BJ (cell line): ENCODE measurements at regions not wholly inside any gene's neighbourhood (a gene's known extent, or its start where the extent isn't known, plus 50 kb on each side); places are given as distances from the start of the nearest gene placed in this dataset.

ENCODE experiments used
- CTCF ChIA-PET: fragments of 350-600 bp; formaldehyde crosslinking; extraction: SDS; loops from one replicate; lab custom pipeline; 2021; ENCODE audit warnings: antibody characterized with exemption, inconsistent platforms; lab: Yijun Ruan, JAX
- POLR2A ChIA-PET: fragments of 300-600 bp; sonication (Branson Sonifier 250); formaldehyde crosslinking; extraction: SDS; loops from one replicate; lab custom pipeline; 2021; ENCODE audit warnings: antibody characterized with exemption; lab: Charles Lee
- DNase-seq: peaks from one replicate; pipeline ENCODE4 v3.0.0-alpha.2; 2011; ENCODE audit warnings: low read depth
- H3K27me3 ChIP-seq: 2 replicates; pipeline ENCODE4 v1.6.0; 2011; ENCODE audit warnings: low read length; ENCODE audit not compliant: control insufficient read depth, insufficient read depth
- H3K36me3 ChIP-seq: 2 replicates; pipeline ENCODE4 v1.5.1; 2011; ENCODE audit warnings: low read length; ENCODE audit not compliant: control insufficient read depth, insufficient read depth
- H3K4me3 ChIP-seq: 2 replicates; pipeline ENCODE4 v1.5.1; 2011; ENCODE audit warnings: low read depth, mild to moderate bottlenecking, control low read depth, low read length
- CTCF ChIP-seq: IDR thresholded peaks from 2 replicates; pipeline ENCODE4 v1.5.1; 2011; ENCODE audit warnings: low read depth, mild to moderate bottlenecking, control low read depth, inconsistent platforms, low read length, moderate library complexity; ENCODE audit not compliant: insufficient read depth

- no peak for DNase-seq
- H3K36me3 ChIP-seq = no peaks in the 10 kb centered on the region
- ChIA-PET CTCF (no interaction called here), POLR2A (no interaction called here)
- no peaks in the 10 kb centered on the region; the same call in 1 of the 2 replicates for H3K27me3 ChIP-seq
- TF ChIP-seq CTCF = no peak
- H3K4me3 ChIP-seq = no peak overlapping the region
Measured at GRCh38 chr9:1956958-1957357, 58.2 kb upstream of the SMARCA2 start.

- H3K36me3 ChIP-seq = no peaks in the 10 kb centered on the region
- POLR2A ChIA-PET = no interaction called here
- no peak for TF ChIP-seq CTCF
- H3K4me3 ChIP-seq = no peak overlapping the region
- no peak for DNase-seq
- CTCF ChIA-PET = interaction anchor here (0.9 to 1.2 kb wide), 2 partner anchors 11 to 129 kb away, joined by 4 to 5 read pairs; no protein-coding TSS in a partner anchor
- no peaks in the 10 kb centered on the region; the same call in 1 of the 2 replicates for H3K27me3 ChIP-seq
Measured at GRCh38 chr9:1957856-1958255, 57.3 kb upstream of the SMARCA2 start.

- CTCF ChIA-PET = no interaction called here
- POLR2A ChIA-PET = no interaction called here
- no peak for TF ChIP-seq CTCF
Measured at GRCh38 chr9:1959371-1959770, 55.8 kb upstream of the SMARCA2 start.

GRCh38 chr9:1960342-1961042, 54.7 kb upstream of the SMARCA2 start:
- POLR2A ChIA-PET = no interaction called here
- no peak for TF ChIP-seq CTCF

More at GRCh38 chr9:1959371-1959770, 55.8 kb upstream of the SMARCA2 start:
- Histone ChIP-seq H3K36me3 (no peaks in the 10 kb centered on the region), H3K4me3 (no peak overlapping the region), H3K27me3 (no peaks in the 10 kb centered on the region; the same call in 1 of the 2 replicates)
- DNase-seq = no peak

GRCh38 chr9:1962122-1962521, 53.0 kb upstream of the SMARCA2 start:
- POLR2A ChIA-PET = no interaction called here
- CTCF ChIA-PET = no interaction called here
- no peak overlapping the region for H3K4me3 ChIP-seq

More at GRCh38 chr9:1960342-1961042, 54.7 kb upstream of the SMARCA2 start:
- CTCF ChIA-PET = no interaction called here
- no peak overlapping the region for H3K4me3 ChIP-seq
- no peaks in the 10 kb centered on the region for H3K36me3 ChIP-seq
- DNase-seq = no peak
- H3K27me3 ChIP-seq = no peaks in the 10 kb centered on the region; the same call in 1 of the 2 replicates

More at GRCh38 chr9:1962122-1962521, 53.0 kb upstream of the SMARCA2 start:
- no peak for DNase-seq
- H3K36me3 ChIP-seq = no peaks in the 10 kb centered on the region
- no peaks in the 10 kb centered on the region; the same call in 1 of the 2 replicates for H3K27me3 ChIP-seq
- no peak for TF ChIP-seq CTCF
